Activated CD4-positive, alpha-beta T cell treated with anti-CD3 and anti-CD28 coated beads, Interleukin-2, Interleukin-4, amounts not matched to agents 100 ng/mL and 50 ng/mL, durations not matched to agents 16 hours and 8 hours (primary cell): ENCODE measurements at regions not wholly inside any gene's neighbourhood (a gene's known extent, or its start where the extent isn't known, plus 50 kb on each side); places are given as distances from the start of the nearest gene placed in this dataset.

ENCODE experiments used
- DNase-seq: peaks from one replicate; pipeline ENCODE4 v3.0.0-alpha.2; 2020; ENCODE audit warnings: low spot score

GRCh38 chr5:168168978-168169698 lies 122.3 kb upstream of the WWC1 start:
- no peak for DNase-seq

GRCh38 chr5:168169791-168170190 lies 121.7 kb upstream of the WWC1 start:
- DNase-seq, result no peak

- DNase-seq, result no peak
Observed at GRCh38 chr5:168171901-168172759, 119.3 kb upstream of the WWC1 start.

- no peak for DNase-seq
Observed at GRCh38 chr5:168172760-168173223, 118.7 kb upstream of the WWC1 start.

- DNase-seq, result no peak
Observed at GRCh38 chr5:168174376-168174775, 117.1 kb upstream of the WWC1 start.

DNA sequence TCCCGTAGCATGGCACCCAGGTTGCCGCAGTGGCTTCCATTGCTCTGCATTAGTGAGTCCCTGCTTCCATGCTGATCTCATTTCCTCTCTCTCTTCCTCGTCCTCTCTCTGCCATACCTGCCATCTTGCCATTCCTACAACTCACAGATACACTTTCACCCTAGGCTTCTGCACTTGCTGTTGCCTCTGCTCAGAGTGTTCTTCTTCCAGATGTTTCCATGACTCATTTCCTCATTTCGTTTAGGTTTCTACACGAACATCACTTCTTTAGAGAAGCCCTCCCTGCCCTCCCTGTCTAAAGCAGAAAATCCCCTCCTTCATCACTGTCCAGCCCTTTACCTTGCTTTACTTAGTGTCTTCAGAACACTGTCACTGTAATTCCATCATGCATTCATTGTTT lies 115.2 kb upstream of the WWC1 start:
- DNase-seq, result no peak

- DNase-seq, result no peak
Observed at GRCh38 chr5:168176941-168177340, 114.5 kb upstream of the WWC1 start.

DNA sequence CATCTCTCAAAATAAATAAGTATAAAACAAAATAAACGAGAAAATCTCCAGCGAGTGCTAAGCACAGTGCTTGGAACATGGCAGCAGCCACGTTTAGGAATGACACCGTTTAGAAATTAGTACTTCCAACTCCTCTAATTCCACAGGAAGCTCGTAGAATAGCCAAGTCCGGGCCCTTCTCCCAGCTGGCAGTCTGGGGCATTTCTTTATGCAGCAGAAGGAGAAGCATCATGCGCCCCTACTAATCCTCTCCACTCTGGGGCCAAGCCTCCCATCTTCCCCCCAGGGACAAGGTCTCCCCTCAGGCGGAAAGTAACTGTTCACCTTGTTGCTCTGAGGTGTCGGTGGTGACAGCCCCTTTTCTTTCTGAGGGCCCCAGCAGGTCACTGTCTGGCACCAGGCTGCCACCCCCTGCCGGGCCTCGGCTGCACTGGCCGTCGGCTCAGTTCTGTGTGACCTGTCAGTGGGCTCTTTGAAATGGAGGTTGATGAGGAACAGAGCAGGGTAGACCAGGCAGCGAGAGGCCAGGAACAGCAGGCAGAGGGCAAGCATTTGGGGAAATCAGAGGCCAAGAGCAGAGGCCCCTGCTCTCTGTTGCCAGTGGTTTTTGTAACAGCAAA lies 113.5 kb upstream of the WWC1 start:
- no peak for DNase-seq

GRCh38 chr5:168179192-168179593 lies 112.3 kb upstream of the WWC1 start:
- DNase-seq, result no peak

- no peak for DNase-seq
Observed at GRCh38 chr5:168182269-168182668, 109.2 kb upstream of the WWC1 start.

GRCh38 chr5:168184103-168184502 lies 107.3 kb upstream of the WWC1 start:
- DNase-seq, result no peak

DNA sequence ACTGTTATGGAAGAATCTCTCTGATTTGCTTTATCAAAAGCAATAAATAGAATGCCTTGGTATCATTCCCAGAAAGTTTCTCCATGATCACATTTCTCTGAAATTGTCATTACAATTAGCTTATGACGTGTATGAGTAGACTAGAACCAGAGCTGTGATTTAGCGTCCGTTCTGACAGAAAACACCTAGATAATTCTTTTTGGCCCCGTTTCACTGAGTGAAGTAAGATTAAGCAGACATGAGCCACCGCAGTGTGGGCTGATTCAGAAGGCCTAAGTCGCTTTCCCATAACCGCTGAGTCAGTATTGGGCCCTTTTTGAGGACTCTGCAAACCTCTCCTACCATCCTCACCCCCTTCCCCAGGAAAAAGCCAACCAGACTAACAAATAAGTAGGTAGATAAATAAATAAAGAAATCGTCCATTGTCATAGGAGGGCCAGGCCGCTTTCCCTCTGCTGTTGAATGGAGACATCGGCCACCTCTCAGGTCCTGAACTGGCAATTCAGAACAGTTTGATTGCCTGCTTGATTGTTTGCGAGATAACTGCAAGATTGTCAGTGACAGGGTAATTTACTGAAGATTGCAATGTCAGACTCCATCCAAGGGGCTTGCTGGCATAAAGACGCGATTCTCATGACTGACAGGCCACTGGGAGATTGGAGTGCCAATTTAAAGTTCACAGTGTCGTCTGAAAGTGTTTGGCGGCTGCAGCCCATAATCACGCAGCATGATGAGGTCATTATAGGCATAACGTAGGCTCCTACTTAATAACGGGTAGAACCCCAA lies 105.0 kb upstream of the WWC1 start:
- DNase-seq, result no peak

GRCh38 chr5:168187614-168188013 lies 103.8 kb upstream of the WWC1 start:
- no peak for DNase-seq

GRCh38 chr5:168188182-168188581 lies 103.3 kb upstream of the WWC1 start:
- DNase-seq, result no peak

- no peak for DNase-seq
Observed at GRCh38 chr5:168192120-168192519, 99.3 kb upstream of the WWC1 start.

DNA sequence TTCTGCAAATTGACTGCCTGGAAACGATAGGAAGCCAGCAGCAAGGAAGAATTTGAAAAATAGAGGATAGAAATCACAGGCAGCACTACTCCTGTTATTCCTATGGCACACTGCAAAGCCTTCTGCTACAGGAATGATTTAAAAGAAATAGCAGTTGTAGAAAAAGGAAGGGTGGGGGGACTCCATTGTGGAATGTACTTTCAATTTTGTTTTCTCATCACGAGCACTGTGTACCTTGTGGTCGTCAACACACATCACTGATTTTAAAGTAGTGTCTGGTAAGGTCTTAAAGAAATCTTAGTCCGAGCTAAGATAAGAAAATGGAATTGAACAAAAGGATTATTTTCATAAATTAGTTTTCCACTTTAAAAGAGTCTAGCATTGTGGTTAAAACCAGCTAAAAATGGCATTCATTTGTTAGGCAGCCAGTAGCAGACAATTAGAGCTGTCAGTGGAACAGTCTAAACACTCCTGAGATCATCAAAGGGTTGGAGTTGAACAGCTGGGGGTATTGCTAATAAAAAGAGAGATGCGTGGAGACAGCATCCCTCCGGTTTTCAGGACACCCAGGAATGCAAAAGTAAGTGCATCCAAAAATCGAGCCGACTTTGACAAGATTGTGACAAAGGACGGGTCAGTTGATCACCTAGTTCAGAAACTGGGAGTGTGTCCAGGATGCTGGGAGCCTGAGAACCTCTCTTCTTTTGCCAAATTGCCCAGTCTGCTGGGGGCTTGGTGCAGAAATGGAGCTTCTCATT lies 97.8 kb upstream of the WWC1 start:
- no peak for DNase-seq

DNA sequence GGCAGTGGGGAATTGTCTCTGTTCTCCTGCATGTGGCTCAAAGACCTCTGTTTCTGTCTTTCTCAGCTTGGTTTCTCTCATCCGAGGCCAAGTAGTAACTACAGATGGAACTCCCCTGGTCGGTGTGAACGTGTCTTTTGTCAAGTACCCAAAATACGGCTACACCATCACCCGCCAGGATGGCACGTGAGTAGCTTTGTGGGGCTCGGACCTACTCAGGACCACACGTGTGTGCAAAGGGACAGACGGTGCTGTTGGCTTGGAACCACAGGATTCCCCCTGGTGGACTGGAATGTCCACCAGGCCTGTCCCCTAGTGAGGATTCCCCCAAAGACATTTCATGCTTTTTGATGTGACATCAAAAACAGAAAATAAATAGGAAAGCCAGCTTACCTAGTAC lies 96.3 kb upstream of the WWC1 start:
- DNase-seq, result no peak

GRCh38 chr5:168198359-168198758 lies 93.1 kb upstream of the WWC1 start:
- DNase-seq, result no peak

DNA sequence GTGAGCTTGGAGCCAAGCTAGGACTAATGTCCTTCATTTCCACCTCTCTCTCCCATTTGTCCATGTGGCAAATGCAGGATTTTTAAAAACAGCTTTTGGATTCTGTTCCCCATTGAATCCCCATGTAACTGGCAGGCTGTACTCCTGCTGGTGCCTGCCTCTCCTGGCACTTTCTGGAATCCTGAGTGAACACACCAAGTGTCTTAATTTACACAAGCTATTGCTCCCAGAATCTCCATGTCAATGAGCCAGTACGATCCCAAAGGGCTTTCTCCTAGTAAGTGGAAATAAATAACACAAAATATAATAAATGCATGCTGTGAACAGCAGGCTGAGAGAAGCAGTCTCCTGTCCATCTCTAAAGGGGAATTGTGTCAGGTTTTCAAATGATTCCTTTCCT lies 88.4 kb upstream of the WWC1 start:
- DNase-seq, result no peak

GRCh38 chr5:168204165-168204564 lies 87.3 kb upstream of the WWC1 start:
- DNase-seq, result no peak

- no peak for DNase-seq
Observed at GRCh38 chr5:168207450-168208029, 83.9 kb upstream of the WWC1 start.
